ENCODE measurements at regions not wholly inside any gene's neighbourhood (a gene's known extent, or its start where the extent isn't known, plus 50 kb on each side); places are given as distances from the start of the nearest gene placed in this dataset.

DNA sequence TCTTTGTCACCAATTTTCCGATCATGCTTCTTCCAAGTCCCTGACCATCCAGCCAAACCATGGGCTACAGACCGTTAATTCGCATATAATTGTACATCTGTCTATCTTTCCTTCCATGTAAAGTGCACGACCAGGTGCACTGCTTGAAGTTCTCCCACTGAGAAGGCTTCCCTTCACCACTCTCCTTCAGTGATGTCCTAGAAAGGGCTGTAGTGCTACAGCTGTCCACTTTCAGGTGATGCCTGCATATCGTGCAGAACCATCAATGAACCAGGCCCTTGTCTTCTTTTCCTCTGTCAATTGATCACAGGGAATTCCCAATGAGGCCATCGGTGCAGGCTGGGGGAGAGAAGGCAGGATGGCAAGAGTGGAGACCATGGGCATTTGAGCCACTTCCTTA is 148.9 kb downstream of the TMEM182 start:
- DNase-seq = no peak
- H3K4me1 Mint-ChIP-seq (ENCODE audit: low read depth, unreplicated experiment) = no peaks in the 10 kb centered on the region
- H3K36me3 Mint-ChIP-seq (ENCODE audit: unreplicated experiment) = peaks cover 7% of the 10 kb centered on the region
- no peak overlapping the region for H3K27ac Mint-ChIP-seq (ENCODE audit: unreplicated experiment)
- no peak overlapping the region for H3K4me3 Mint-ChIP-seq (ENCODE audit: unreplicated experiment)
- no peaks in the 10 kb centered on the region for H3K27me3 Mint-ChIP-seq (ENCODE audit: unreplicated experiment)
- TF ChIP-seq, protein P1, sequence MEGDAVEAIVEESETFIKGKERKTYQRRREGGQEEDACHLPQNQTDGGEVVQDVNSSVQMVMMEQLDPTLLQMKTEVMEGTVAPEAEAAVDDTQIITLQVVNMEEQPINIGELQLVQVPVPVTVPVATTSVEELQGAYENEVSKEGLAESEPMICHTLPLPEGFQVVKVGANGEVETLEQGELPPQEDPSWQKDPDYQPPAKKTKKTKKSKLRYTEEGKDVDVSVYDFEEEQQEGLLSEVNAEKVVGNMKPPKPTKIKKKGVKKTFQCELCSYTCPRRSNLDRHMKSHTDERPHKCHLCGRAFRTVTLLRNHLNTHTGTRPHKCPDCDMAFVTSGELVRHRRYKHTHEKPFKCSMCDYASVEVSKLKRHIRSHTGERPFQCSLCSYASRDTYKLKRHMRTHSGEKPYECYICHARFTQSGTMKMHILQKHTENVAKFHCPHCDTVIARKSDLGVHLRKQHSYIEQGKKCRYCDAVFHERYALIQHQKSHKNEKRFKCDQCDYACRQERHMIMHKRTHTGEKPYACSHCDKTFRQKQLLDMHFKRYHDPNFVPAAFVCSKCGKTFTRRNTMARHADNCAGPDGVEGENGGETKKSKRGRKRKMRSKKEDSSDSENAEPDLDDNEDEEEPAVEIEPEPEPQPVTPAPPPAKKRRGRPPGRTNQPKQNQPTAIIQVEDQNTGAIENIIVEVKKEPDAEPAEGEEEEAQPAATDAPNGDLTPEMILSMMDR (IDR thresholded peaks at IDR 0.05; ENCODE audit: partially characterized antibody, unreplicated experiment) = no peak
- H3K9me3 Mint-ChIP-seq (ENCODE audit: unreplicated experiment) = peaks cover 5% of the 10 kb centered on the region

DNA sequence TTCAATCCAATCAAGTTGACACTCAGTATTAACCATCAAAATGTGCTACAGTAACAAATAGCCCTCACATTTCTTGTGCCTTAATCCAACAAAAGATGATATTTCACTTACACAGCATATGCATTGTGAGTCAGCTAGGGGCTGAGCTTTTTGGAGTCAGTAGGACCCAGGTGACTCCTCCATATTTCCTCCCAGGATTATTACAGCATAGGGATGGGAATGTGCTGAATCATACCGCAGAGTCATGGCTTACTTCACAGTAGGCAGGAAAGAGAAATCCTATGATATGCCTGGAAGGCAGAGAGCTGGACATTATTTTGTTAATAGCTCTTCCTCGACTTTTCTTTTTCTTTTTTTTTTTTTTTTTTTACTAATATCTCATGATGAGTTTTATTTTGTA is 153.3 kb downstream of the TMEM182 start:
- DNase-seq = no peak
- Mint-ChIP-seq H3K36me3 (ENCODE audit: unreplicated experiment) (peaks cover 18% of the 10 kb centered on the region), H3K4me1 (ENCODE audit: low read depth, unreplicated experiment) (no peaks in the 10 kb centered on the region), H3K4me3 (ENCODE audit: unreplicated experiment) (no peak overlapping the region), H3K27me3 (ENCODE audit: unreplicated experiment) (no peaks in the 10 kb centered on the region), H3K27ac (ENCODE audit: unreplicated experiment) (no peak overlapping the region), H3K9me3 (ENCODE audit: unreplicated experiment) (peaks cover 5% of the 10 kb centered on the region)
- TF ChIP-seq, protein P1 (IDR thresholded peaks at IDR 0.05; ENCODE audit: partially characterized antibody, unreplicated experiment) = no peak

DNA sequence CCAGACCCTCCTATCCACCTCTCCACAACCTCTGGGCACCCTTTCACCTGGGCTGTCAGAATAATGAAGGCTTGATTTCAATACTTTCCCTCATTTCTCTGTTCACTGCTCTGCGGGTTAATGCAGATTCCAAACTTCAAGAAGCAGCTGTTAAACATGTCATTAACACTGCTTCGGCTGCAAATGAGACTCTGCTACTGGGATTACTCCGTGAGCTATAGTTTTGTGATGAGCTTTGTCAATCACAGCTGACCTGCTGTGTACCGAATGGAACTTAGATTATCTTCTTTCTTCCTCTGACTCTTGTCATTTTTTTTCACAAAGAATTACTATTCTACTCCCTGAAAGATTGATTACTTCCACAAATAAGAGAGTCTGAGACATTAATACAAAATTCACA is 160.5 kb downstream of the TMEM182 start:
- no peak for DNase-seq
- H3K36me3 Mint-ChIP-seq (ENCODE audit: unreplicated experiment) = peaks cover 6% of the 10 kb centered on the region
- no peaks in the 10 kb centered on the region for H3K9me3 Mint-ChIP-seq (ENCODE audit: unreplicated experiment)
- no peaks in the 10 kb centered on the region for H3K4me1 Mint-ChIP-seq (ENCODE audit: low read depth, unreplicated experiment)
- H3K27ac Mint-ChIP-seq (ENCODE audit: unreplicated experiment) = no peak overlapping the region
- no peak overlapping the region for H3K4me3 Mint-ChIP-seq (ENCODE audit: unreplicated experiment)
- no peaks in the 10 kb centered on the region for H3K27me3 Mint-ChIP-seq (ENCODE audit: unreplicated experiment)
- TF ChIP-seq, protein P1 (IDR thresholded peaks at IDR 0.05; ENCODE audit: partially characterized antibody, unreplicated experiment) = no peak

DNA sequence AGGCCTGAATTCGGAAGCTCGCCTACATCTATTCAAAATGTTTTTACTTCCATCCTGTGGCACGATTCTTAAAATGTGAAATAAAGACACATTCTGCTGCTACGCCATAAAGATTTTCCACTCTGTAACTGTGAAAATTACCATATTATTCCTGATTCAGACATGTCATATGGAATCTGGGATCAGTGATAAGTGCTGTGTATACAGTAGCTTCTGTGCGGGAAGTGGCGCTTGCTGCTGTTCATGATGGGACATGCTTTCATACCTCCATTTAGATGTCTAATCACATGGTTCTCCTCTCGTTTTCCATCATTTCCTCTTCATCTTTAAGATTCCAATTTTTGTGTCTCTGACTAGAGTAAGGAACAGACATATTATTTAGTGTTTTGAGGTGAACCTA is 163.2 kb downstream of the TMEM182 start:
- TF ChIP-seq, protein P1 (IDR thresholded peaks at IDR 0.05; ENCODE audit: partially characterized antibody, unreplicated experiment) = no peak
- peaks cover 1% of the 10 kb centered on the region for H3K27me3 Mint-ChIP-seq (ENCODE audit: unreplicated experiment)
- DNase-seq = no peak
- H3K4me1 Mint-ChIP-seq (ENCODE audit: low read depth, unreplicated experiment) = no peaks in the 10 kb centered on the region
- H3K36me3 Mint-ChIP-seq (ENCODE audit: unreplicated experiment) = no peaks in the 10 kb centered on the region
- H3K4me3 Mint-ChIP-seq (ENCODE audit: unreplicated experiment) = no peak overlapping the region
- H3K9me3 Mint-ChIP-seq (ENCODE audit: unreplicated experiment) = no peaks in the 10 kb centered on the region
- no peak overlapping the region for H3K27ac Mint-ChIP-seq (ENCODE audit: unreplicated experiment)

DNA sequence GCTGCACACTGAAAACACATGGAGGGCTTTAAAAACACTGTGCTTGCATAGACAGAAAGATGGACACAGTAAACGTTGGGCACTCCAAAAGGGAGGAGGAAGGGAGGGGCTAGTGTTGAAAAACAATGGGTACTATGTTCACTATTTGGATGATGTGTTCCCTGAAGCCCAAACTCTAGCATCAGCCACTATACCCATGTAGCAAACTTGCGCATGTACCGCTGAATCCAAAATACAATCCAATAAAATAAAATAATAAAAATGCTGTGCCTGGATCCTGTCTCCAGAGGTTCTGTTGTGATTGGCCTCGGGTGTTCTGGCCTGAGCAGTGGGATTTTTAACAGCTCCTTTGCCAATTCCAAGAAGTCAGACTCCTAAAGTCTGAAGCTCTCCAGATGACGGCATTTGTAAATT is 166.0 kb downstream of the TMEM182 start:
- H3K36me3 Mint-ChIP-seq (ENCODE audit: unreplicated experiment) = no peaks in the 10 kb centered on the region
- H3K9me3 Mint-ChIP-seq (ENCODE audit: unreplicated experiment) = no peaks in the 10 kb centered on the region
- H3K4me3 Mint-ChIP-seq (ENCODE audit: unreplicated experiment) = no peak overlapping the region
- H3K27me3 Mint-ChIP-seq (ENCODE audit: unreplicated experiment) = peaks cover 1% of the 10 kb centered on the region
- TF ChIP-seq, protein P1 (IDR thresholded peaks at IDR 0.05; ENCODE audit: partially characterized antibody, unreplicated experiment) = no peak
- DNase-seq = no peak
- no peak overlapping the region for H3K27ac Mint-ChIP-seq (ENCODE audit: unreplicated experiment)
- H3K4me1 Mint-ChIP-seq (ENCODE audit: low read depth, unreplicated experiment) = no peaks in the 10 kb centered on the region
